Mesenchymal stem cell (in vitro differentiated cells and primary cell): ENCODE measurements at regions not wholly inside any gene's neighbourhood (a gene's known extent, or its start where the extent isn't known, plus 50 kb on each side); places are given as distances from the start of the nearest gene placed in this dataset.
A peak's percentile ranks its signal among the peaks of the same experiment; 100 is the strongest.

Experiments
- DNase-seq: peaks from one replicate; pipeline ENCODE4 v3.0.0-alpha.2; 2013
- H2AFZ ChIP-seq: one replicate; pipeline ENCODE4 v1.6.1; 2013; ENCODE audit warnings: low read depth, mild to moderate bottlenecking, control low read depth, inconsistent platforms, low read length, moderate library complexity
- H2AK5ac ChIP-seq: 2 replicates; pipeline ENCODE4 v1.6.1; 2013; ENCODE audit warnings: low read length, moderate library complexity, mild to moderate bottlenecking, inconsistent platforms; ENCODE audit not compliant: severe bottlenecking
- H2BK120ac ChIP-seq: one replicate; pipeline ENCODE4 v1.6.1; 2013; ENCODE audit warnings: low read depth, mild to moderate bottlenecking, inconsistent platforms, low read length, moderate library complexity
- H2BK12ac ChIP-seq, 2 experiments: one replicate each; pipeline ENCODE4 v1.6.1; 2013; ENCODE audit warnings: inconsistent platforms in 2 of 2, low read length in 2 of 2, mild to moderate bottlenecking in 2 of 2, moderate library complexity in 2 of 2, control low read depth in 1 of 2
- H2BK15ac ChIP-seq: one replicate; pipeline ENCODE4 v1.6.1; 2013; ENCODE audit warnings: mild to moderate bottlenecking, low read depth, inconsistent platforms; ENCODE audit not compliant: poor library complexity, severe bottlenecking
- H2BK5ac ChIP-seq: 2 replicates; pipeline ENCODE4 v1.6.1; 2013; ENCODE audit warnings: low read depth, mild to moderate bottlenecking, low read length, control low read depth, inconsistent platforms; ENCODE audit not compliant: poor library complexity, severe bottlenecking
- H3K14ac ChIP-seq, 2 experiments: one replicate each; pipeline ENCODE4 v1.6.1; 2013; ENCODE audit warnings: inconsistent platforms in 2 of 2, low read length in 2 of 2, control low read depth in 1 of 2, mild to moderate bottlenecking in 1 of 2, moderate library complexity in 1 of 2
- H3K18ac ChIP-seq, 2 experiments: one replicate each; pipeline ENCODE4 v1.6.1; 2013; ENCODE audit warnings: inconsistent platforms in 2 of 2, low read length in 2 of 2, control low read depth in 1 of 2, low read depth in 1 of 2, mild to moderate bottlenecking in 1 of 2
- H3K23ac ChIP-seq, 2 experiments: one replicate each; pipeline ENCODE4 v1.6.1; 2013; ENCODE audit warnings: inconsistent platforms in 2 of 2, low read length in 2 of 2, mild to moderate bottlenecking in 2 of 2, moderate library complexity in 2 of 2, control low read depth in 1 of 2
- H3K27ac ChIP-seq: 2 replicates; pipeline ENCODE4 v1.5.1; 2013; ENCODE audit warnings: mild to moderate bottlenecking, moderate library complexity, low read length, control low read depth, inconsistent platforms; ENCODE audit not compliant: poor library complexity, severe bottlenecking
- H3K27me3 ChIP-seq, 2 experiments: 2 replicates each; pipeline versions ENCODE4 v1.6.1 to v1.7.0; 2013; ENCODE audit warnings: low read length in 2 of 2, mild to moderate bottlenecking in 2 of 2, moderate library complexity in 2 of 2, control low read depth in 1 of 2, inconsistent platforms in 1 of 2; ENCODE audit not compliant: control insufficient read depth in 1 of 2, insufficient read depth in 1 of 2
- H3K36me3 ChIP-seq, 2 experiments: 2 replicates each; pipeline versions ENCODE4 v1.6.1 to v1.7.0; 2013; ENCODE audit warnings: low read length in 2 of 2, control low read depth in 1 of 2, inconsistent platforms in 1 of 2, low read depth in 1 of 2, mild to moderate bottlenecking in 1 of 2; ENCODE audit not compliant: insufficient read depth in 2 of 2, control insufficient read depth in 1 of 2
- H3K4ac ChIP-seq, 2 experiments: one replicate each; pipeline ENCODE4 v1.6.1; 2013; ENCODE audit warnings: inconsistent platforms in 2 of 2, low read length in 2 of 2, mild to moderate bottlenecking in 2 of 2, moderate library complexity in 2 of 2, control low read depth in 1 of 2, low read depth in 1 of 2
- H3K4me1 ChIP-seq: 2 replicates; pipeline ENCODE4 v1.6.1; 2013; ENCODE audit warnings: low read depth, low read length, control low read depth; ENCODE audit not compliant: control insufficient read depth, insufficient read depth
- H3K4me2 ChIP-seq: 2 replicates; pipeline ENCODE4 v1.6.1; 2013; ENCODE audit warnings: low read length, mild to moderate bottlenecking, inconsistent platforms; ENCODE audit not compliant: poor library complexity, severe bottlenecking
- H3K4me3 ChIP-seq, 2 experiments: 2 replicates each; pipeline versions ENCODE4 v1.5.1 to v1.7.0; 2013; ENCODE audit warnings: low read length in 2 of 2, mild to moderate bottlenecking in 2 of 2, control low read depth in 1 of 2, low read depth in 1 of 2; ENCODE audit not compliant: insufficient read depth in 1 of 2
- H3K79me1 ChIP-seq: replicated peaks from 2 replicates; pipeline ENCODE4 v1.6.1; 2013; ENCODE audit warnings: mild to moderate bottlenecking, control low read depth, low read length, inconsistent platforms; ENCODE audit not compliant: poor library complexity, severe bottlenecking
- H3K9ac ChIP-seq: 2 replicates; pipeline ENCODE4 v1.7.0; 2013; ENCODE audit warnings: mild to moderate bottlenecking, low read length, moderate library complexity
- H3K9me3 ChIP-seq: 2 replicates; pipeline ENCODE4 v1.7.0; 2013; ENCODE audit warnings: mild to moderate bottlenecking, low read length; ENCODE audit not compliant: control insufficient read depth
- H4K8ac ChIP-seq: one replicate; pipeline ENCODE4 v1.6.1; 2013; ENCODE audit warnings: inconsistent platforms, mild to moderate bottlenecking, low read length, moderate library complexity
- H4K91ac ChIP-seq: one replicate; pipeline ENCODE4 v1.6.1; 2013; ENCODE audit warnings: mild to moderate bottlenecking, low read length, inconsistent platforms
- WGBS: methylation state at CpG from one replicate; pipeline ENCODE4 v1.1.7; 2013; ENCODE audit warnings: mixed read lengths; 5-methylcytosine and 5-hydroxymethylcytosine counted together

DNA sequence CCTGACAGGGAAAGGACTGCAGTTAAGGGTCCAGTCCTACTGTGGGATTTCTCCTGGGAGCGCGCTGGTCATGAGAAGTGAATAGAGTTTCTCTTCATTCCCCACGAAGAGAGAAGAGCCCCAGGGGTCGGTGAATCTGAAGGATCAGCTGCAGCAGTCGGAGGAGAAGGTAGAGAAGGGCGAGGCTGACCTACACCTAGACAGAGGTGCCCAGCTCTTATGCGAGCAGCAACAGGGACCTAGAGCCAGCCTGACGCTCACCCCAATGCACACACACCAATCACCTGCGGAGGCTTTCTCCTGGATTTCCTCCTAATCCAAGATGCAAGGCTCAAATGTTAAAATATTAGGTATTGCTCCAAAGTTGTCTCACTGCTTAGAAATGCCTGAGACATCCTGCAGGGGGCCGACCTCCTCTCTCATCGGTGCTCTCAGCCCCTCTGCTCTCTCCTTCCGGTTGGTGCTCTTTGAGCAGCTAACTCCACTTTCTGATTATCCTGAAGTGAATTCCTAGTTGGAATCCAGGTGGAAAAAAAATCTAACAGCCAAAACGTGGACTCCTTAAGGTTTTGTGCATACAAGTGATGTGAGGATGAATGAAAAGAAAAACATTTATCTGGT lies 176.4 kb downstream of the AHR start:
- Histone ChIP-seq H2BK120ac (no peak overlapping the region), H3K4me3 (no peak overlapping the region), H3K9me3 (no peaks in the 10 kb centered on the region), H3K4ac (no peak overlapping the region), H3K36me3 (peaks cover 0 to 6% of the 10 kb centered on the region in 2 experiments), H3K18ac (no peak overlapping the region), H3K4me2 (no peak overlapping the region), H3K4me1 (no peaks in the 10 kb centered on the region), H2AFZ (no peak overlapping the region), H4K8ac (no peak overlapping the region), H3K27ac (no peak overlapping the region), H3K14ac (no peak overlapping the region), H3K79me1 (peaks cover 15% of the 10 kb centered on the region), H4K91ac (no peak overlapping the region), H3K9ac (no peak overlapping the region), H2AK5ac (peak overlapping the region; percentile 21), H2BK15ac (no peak overlapping the region), H3K23ac (no peak overlapping the region), H3K27me3 (no peaks in the 10 kb centered on the region), H2BK5ac (no peak overlapping the region), H2BK12ac (no peak overlapping the region)
- 85% methylated on average over 13 of the region's 13 CpGs for WGBS
- no peak for DNase-seq

DNA sequence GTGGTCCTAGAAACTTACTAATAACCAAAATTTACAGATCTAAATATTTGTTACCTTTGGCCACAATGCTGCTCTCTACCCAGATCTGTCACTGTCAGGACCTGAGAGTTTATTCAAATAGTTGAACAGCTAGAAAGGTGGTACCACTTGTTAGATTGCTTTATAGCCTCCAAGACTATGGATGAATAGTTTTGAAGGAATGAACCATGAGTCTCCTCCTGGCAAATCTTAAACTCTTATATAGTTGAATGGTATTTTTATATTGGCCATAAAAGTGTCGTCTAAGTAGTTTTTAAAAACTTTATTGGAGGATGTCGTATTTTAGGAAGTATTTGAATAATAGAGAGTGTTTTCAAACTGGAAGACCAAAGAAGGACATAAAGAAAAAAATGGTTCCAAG lies 178.7 kb downstream of the AHR start:
- no peaks in the 10 kb centered on the region for H3K4me1 ChIP-seq
- no peak overlapping the region for H2BK15ac ChIP-seq
- no peak overlapping the region for H3K4me3 ChIP-seq
- H2BK120ac ChIP-seq: no peak overlapping the region
- H3K14ac ChIP-seq: no peak overlapping the region
- H4K8ac ChIP-seq: no peak overlapping the region
- H4K91ac ChIP-seq: no peak overlapping the region
- no peak overlapping the region for H2BK5ac ChIP-seq
- H3K9ac ChIP-seq: no peak overlapping the region
- H3K79me1 ChIP-seq: peaks cover 12% of the 10 kb centered on the region
- no peaks in the 10 kb centered on the region for H3K27me3 ChIP-seq
- no peaks in the 10 kb centered on the region for H3K9me3 ChIP-seq
- H3K4ac ChIP-seq: no peak overlapping the region
- no peak overlapping the region for H3K4me2 ChIP-seq
- no peak overlapping the region for H2BK12ac ChIP-seq
- no peak overlapping the region for H3K23ac ChIP-seq
- WGBS: 95% methylated on average over 2 of the region's 2 CpGs
- peaks cover 0 to 6% of the 10 kb centered on the region in 2 experiments for H3K36me3 ChIP-seq
- no peak for DNase-seq
- H2AFZ ChIP-seq: no peak overlapping the region
- H3K18ac ChIP-seq: no peak overlapping the region
- no peak overlapping the region for H3K27ac ChIP-seq
- H2AK5ac ChIP-seq: no peak overlapping the region

GRCh38 chr7:17481118-17481517 lies 182.7 kb downstream of the AHR start:
- WGBS: 100% methylated on average over 2 of the region's 2 CpGs
- Histone ChIP-seq H3K9ac (no peak overlapping the region), H2BK12ac (peak overlapping the region in 1 of 2 experiments; percentile 11), H3K23ac (no peak overlapping the region), H3K4me1 (no peaks in the 10 kb centered on the region), H3K27ac (no peak overlapping the region), H3K4ac (peak overlapping the region in 1 of 2 experiments; percentile 49), H3K4me2 (no peak overlapping the region), H2BK5ac (no peak overlapping the region), H2BK15ac (no peak overlapping the region), H2AFZ (no peak overlapping the region), H3K18ac (no peak overlapping the region), H2BK120ac (no peak overlapping the region), H3K79me1 (peaks cover 9% of the 10 kb centered on the region), H3K9me3 (no peaks in the 10 kb centered on the region), H3K14ac (no peak overlapping the region), H3K36me3 (no peaks in the 10 kb centered on the region), H3K27me3 (no peaks in the 10 kb centered on the region), H4K8ac (no peak overlapping the region), H3K4me3 (no peak overlapping the region), H2AK5ac (no peak overlapping the region), H4K91ac (no peak overlapping the region)
- no peak for DNase-seq

- H3K79me1 ChIP-seq: peaks cover 17% of the 10 kb centered on the region
- H2AK5ac ChIP-seq: no peak overlapping the region
- no peak overlapping the region for H2BK12ac ChIP-seq
- H4K8ac ChIP-seq: no peak overlapping the region
- no peak overlapping the region for H3K18ac ChIP-seq
- no peak overlapping the region for H2BK15ac ChIP-seq
- no peak overlapping the region for H3K23ac ChIP-seq
- no CpG with 5 or more reads among the region's 1 CpG for WGBS
- H3K4me3 ChIP-seq: no peak overlapping the region
- H3K27ac ChIP-seq: no peak overlapping the region
- no peaks in the 10 kb centered on the region for H3K9me3 ChIP-seq
- no peaks in the 10 kb centered on the region for H3K4me1 ChIP-seq
- no peaks in the 10 kb centered on the region for H3K27me3 ChIP-seq
- no peak overlapping the region for H2AFZ ChIP-seq
- DNase-seq: no peak
- no peak overlapping the region for H2BK5ac ChIP-seq
- no peak overlapping the region for H2BK120ac ChIP-seq
- no peak overlapping the region for H3K4ac ChIP-seq
- H3K9ac ChIP-seq: no peak overlapping the region
- no peak overlapping the region for H3K4me2 ChIP-seq
- no peaks in the 10 kb centered on the region for H3K36me3 ChIP-seq
- H4K91ac ChIP-seq: no peak overlapping the region
- H3K14ac ChIP-seq: no peak overlapping the region
These were observed 186.9 kb downstream of the AHR start for GRCh38 chr7:17485368-17485767.
